Skeletal muscle satellite cell (primary cell): ENCODE measurements at regions not wholly inside any gene's neighbourhood (a gene's known extent, or its start where the extent isn't known, plus 50 kb on each side); places are given as distances from the start of the nearest gene placed in this dataset.
A peak's percentile ranks its signal among the peaks of the same experiment; 100 is the strongest.
"Not testable (repeated sequence)": the region's sequence is repeated elsewhere in the genome, so short reads cannot be mapped to it uniquely, and the experiment has no call there.

Experiments
- H3K27me3 ChIP-seq: 2 replicates; pipeline ENCODE4 v1.7.0; 2013; ENCODE audit warnings: low read length; ENCODE audit not compliant: control insufficient read depth, insufficient read depth
- H3K36me3 ChIP-seq: 2 replicates; pipeline ENCODE4 v1.7.0; 2013; ENCODE audit warnings: mild to moderate bottlenecking, control low read depth, low read length; ENCODE audit not compliant: insufficient read depth
- H3K4me1 ChIP-seq: 2 replicates; pipeline ENCODE4 v1.7.0; 2013; ENCODE audit warnings: low read length; ENCODE audit not compliant: control insufficient read depth, insufficient read depth
- H3K4me2 ChIP-seq: 2 replicates; pipeline ENCODE4 v1.7.0; 2013; ENCODE audit warnings: mild to moderate bottlenecking, low read length
- H3K4me3 ChIP-seq: 2 replicates; pipeline ENCODE4 v1.7.0; 2013; ENCODE audit warnings: low read length
- H3K9ac ChIP-seq: 2 replicates; pipeline ENCODE4 v1.7.0; 2013; ENCODE audit warnings: mild to moderate bottlenecking, low read depth, low read length, moderate library complexity
- H3K9me3 ChIP-seq: replicated peaks from 2 replicates; pipeline ENCODE4 v1.7.0; 2013; ENCODE audit warnings: mild to moderate bottlenecking, control low read depth, low read length

- Histone ChIP-seq H3K27me3 (no peaks in the 10 kb centered on the region), H3K9ac (no peak overlapping the region), H3K36me3 (no peaks in the 10 kb centered on the region), H3K9me3 (no peaks in the 10 kb centered on the region), H3K4me2 (no peak overlapping the region), H3K4me3 (no peak overlapping the region), H3K4me1 (peaks cover 31% of the 10 kb centered on the region)
These were observed 89.8 kb upstream of the ARMCX2 start for GRCh38 chrX:101749436-101749835.

- H3K4me1 ChIP-seq, result peaks cover 32% of the 10 kb centered on the region
- no peaks in the 10 kb centered on the region for H3K9me3 ChIP-seq
- no peaks in the 10 kb centered on the region for H3K27me3 ChIP-seq
- H3K4me3 ChIP-seq, result peak overlapping the region; percentile 16
- H3K9ac ChIP-seq, result no peak overlapping the region
- H3K36me3 ChIP-seq, result no peaks in the 10 kb centered on the region
- peak overlapping the region; percentile 56 for H3K4me2 ChIP-seq
These were observed 85.4 kb upstream of the ARMCX2 start for GRCh38 chrX:101745046-101745445.

GRCh38 chrX:101744085-101744484 lies 84.4 kb upstream of the ARMCX2 start:
- Histone ChIP-seq H3K4me3 (no peak overlapping the region), H3K4me2 (peak overlapping the region; percentile 56), H3K9me3 (no peaks in the 10 kb centered on the region), H3K4me1 (peaks cover 23% of the 10 kb centered on the region), H3K9ac (no peak overlapping the region), H3K36me3 (no peaks in the 10 kb centered on the region), H3K27me3 (no peaks in the 10 kb centered on the region)

- H3K4me3 ChIP-seq, result no peak overlapping the region
- no peak overlapping the region for H3K9ac ChIP-seq
- H3K27me3 ChIP-seq, result no peaks in the 10 kb centered on the region
- no peaks in the 10 kb centered on the region for H3K36me3 ChIP-seq
- H3K9me3 ChIP-seq, result no peaks in the 10 kb centered on the region
- no peak overlapping the region for H3K4me2 ChIP-seq
- H3K4me1 ChIP-seq, result peaks cover 18% of the 10 kb centered on the region
These were observed 81.0 kb upstream of the ARMCX2 start for GRCh38 chrX:101740642-101741041.

GRCh38 chrX:101738867-101739266 lies 79.2 kb upstream of the ARMCX2 start:
- H3K27me3 ChIP-seq, H3K9me3 ChIP-seq, H3K4me2 ChIP-seq, H3K9ac ChIP-seq, H3K36me3 ChIP-seq, H3K4me3 ChIP-seq, H3K4me1 ChIP-seq: not testable (repeated sequence)

GRCh38 chrX:101738411-101738810 lies 78.8 kb upstream of the ARMCX2 start:
- H3K9ac ChIP-seq, H3K4me1 ChIP-seq, H3K9me3 ChIP-seq, H3K4me3 ChIP-seq, H3K27me3 ChIP-seq, H3K4me2 ChIP-seq, H3K36me3 ChIP-seq: not testable (repeated sequence)

GRCh38 chrX:101736651-101737050 lies 77.0 kb upstream of the ARMCX2 start:
- Histone ChIP-seq H3K9me3 (no peaks in the 10 kb centered on the region), H3K4me1 (no peaks in the 10 kb centered on the region), H3K4me2 (no peak overlapping the region), H3K9ac (no peak overlapping the region), H3K27me3 (no peaks in the 10 kb centered on the region), H3K4me3 (no peak overlapping the region), H3K36me3 (no peaks in the 10 kb centered on the region)

- peaks cover 4% of the 10 kb centered on the region for H3K27me3 ChIP-seq
- no peaks in the 10 kb centered on the region for H3K36me3 ChIP-seq
These were observed 73.2 kb upstream of the ARMCX2 start for GRCh38 chrX:101732870-101733269.

GRCh38 chrX:101729986-101730385 lies 70.3 kb upstream of the ARMCX2 start:
- no peaks in the 10 kb centered on the region for H3K36me3 ChIP-seq
- H3K9me3 ChIP-seq, result no peaks in the 10 kb centered on the region
- H3K4me3 ChIP-seq, result no peak overlapping the region
- H3K27me3 ChIP-seq, result peaks cover 4% of the 10 kb centered on the region
- no peaks in the 10 kb centered on the region for H3K4me1 ChIP-seq
- H3K4me2 ChIP-seq, result no peak overlapping the region
- no peak overlapping the region for H3K9ac ChIP-seq

More at GRCh38 chrX:101732870-101733269, 73.2 kb upstream of the ARMCX2 start:
- Histone ChIP-seq H3K9me3 (no peaks in the 10 kb centered on the region), H3K4me2 (no peak overlapping the region), H3K4me3 (no peak overlapping the region), H3K4me1 (no peaks in the 10 kb centered on the region), H3K9ac (no peak overlapping the region)
